Forelimb muscle (tissue), 1 donor: ENCODE measurements at regions not wholly inside any gene's neighbourhood (a gene's known extent, or its start where the extent isn't known, plus 50 kb on each side); places are given as distances from the start of the nearest gene placed in this dataset.
"Not testable (repeated sequence)": the region's sequence is repeated elsewhere in the genome, so short reads cannot be mapped to it uniquely, and the experiment has no call there.

Experiments used
- DNase-seq: peaks from one replicate; pipeline ENCODE4 v3.0.0-alpha.2; 2013; ENCODE audit warnings: low read depth

DNA sequence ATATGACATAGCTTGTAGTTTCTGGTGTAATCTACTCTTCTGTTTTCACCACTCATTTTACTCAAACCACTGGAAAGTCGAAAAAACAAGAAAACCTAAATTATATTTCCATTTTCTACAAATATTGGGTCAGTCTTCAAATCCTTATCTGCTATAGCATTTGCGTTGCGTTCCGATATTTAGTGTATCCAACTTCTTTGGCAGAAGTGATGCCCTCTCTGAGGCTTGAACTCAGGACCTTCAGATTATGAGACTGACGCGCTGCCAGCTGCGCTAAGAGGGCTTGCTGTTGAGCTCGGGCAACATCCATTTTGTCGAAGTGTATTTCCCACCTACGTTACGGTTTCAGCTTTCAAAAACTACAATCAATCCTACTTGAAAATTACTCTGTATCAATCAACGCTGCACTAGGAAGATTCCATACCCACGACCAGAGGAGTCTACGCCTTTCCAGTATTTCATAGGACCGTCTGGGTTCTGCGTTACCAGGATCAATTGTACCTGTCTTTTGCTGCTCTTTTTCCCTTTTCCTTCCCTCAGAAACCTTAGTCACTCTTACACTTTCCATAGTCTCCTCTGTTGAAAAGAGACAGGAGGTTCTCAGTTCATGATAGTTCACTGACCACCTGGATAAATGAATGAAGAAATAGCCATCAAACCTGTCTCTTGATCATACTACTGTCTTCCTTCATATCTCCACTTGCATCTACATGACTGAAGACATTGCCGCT is 140.5 kb upstream of the ZNF322 start:
- DNase-seq: not testable (repeated sequence)

DNA sequence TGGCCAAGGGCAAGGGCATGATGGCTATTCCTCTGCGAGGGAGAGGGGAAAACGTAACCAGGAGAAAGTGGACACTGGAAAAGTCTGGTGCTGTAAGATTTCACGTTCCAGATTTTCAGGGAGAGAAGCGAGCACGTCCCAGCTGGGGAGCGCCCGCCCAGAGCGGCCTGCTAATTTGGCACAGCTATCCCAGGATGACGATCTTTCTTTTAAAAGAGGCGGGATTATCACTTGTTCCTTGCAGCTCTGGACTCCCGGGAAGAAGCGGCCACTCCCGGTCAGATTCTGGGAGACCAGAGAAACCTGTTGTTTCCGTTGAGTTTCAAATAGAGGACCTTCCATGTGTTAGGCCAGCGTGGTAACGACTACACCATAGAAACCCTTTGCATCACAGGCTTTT is 144.2 kb upstream of the ZNF322 start:
- not testable (repeated sequence) for DNase-seq

DNA sequence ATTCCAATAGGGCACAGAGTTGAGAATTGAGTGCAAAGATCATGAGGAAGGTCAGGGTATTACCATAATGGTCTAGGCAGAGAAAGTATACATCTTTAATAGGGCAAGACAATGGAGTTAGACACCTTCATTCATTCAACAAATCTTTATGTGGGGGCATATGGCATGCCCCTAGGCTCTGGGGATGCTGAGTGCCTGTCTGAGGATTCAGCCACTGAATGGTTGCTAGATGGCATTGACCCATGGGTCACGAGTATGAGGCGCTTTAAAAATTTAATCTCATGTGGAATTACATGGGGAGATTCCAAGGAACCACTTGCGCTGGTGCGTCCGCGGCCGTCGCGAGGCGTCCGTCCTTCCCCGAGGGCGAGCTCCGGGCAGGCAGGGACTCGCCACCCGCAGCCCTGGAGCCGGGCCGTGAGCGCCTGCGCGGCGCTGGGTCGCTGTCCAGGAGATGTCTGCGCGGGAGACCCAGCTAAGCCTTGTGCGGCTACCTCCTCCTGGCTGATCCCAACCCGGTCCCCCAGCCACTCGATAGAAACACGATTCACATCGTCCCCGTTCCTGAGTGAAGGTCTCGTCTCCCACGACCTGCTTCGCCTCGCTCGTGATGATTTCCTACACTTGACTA is 152.1 kb upstream of the ZNF322 start:
- DNase-seq: not testable (repeated sequence)

DNA sequence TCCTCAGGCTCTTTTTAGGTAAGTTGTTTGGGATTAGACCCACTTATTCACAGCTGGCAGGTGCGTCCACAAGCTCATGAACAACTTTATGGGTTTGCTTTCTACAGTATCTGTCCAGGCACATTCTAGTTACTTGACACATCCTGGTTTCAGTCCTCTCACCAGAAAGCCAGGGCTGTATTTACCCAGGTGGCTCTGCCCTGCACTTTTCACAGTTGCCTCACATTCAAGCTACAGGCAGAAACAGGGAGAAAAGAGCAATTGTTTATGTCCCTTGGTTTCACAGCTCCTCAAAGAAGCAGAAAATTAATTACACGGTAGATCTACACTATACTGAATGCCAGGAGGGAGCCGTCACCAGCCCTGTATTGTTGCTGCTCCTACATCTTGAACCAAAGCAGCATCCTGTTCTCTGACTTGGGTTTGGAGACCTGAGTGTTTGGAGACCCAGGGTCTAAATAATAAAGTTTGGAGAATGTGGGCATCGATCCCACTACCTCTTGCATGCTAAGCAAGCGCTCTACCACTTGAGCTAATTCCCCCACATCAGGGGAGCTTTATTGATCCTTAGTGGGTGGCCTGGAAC is 159.2 kb upstream of the ZNF322 start:
- not testable (repeated sequence) for DNase-seq

DNA sequence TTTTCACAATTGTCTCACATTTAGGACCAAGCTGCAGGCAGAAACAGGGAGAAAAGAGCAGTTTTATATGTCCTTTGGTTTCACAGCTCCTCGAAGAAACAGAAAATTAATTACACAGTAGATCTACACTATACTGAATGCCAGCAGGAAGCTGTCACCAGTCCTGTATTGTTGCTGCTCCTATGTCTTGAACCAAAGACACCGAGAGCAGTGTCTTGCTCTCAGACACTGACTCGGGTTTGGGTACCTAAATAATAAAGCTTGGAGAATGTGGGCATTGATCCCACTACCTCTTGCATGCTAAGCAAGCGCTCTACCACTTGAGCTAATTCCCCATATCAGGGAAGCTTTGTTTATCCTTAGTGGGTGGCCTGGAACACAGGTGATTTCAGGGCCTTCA is 168.4 kb upstream of the ZNF322 start:
- not testable (repeated sequence) for DNase-seq

- not testable (repeated sequence) for DNase-seq
Observed at GRCh38 chr6:26829480-26829879, 169.9 kb upstream of the ZNF322 start.

DNA sequence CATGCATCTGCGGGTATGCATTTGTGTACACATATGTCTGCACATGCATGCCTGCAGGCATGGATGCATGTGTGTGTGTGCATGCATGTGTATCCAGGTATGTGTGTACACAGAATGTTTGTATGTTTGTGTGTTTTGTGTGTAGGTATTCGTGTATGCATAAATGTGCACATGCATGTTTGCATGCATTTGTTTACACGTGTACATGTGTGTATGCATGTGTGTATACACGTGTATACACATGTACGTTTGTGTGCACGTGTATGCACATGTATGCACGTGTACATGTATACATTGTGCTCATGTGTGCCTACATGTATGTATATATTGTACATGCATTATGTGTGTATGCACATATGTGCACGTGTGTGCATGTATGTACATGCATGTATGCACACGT is 171.4 kb upstream of the ZNF322 start:
- DNase-seq: not testable (repeated sequence)

GRCh38 chr6:26835707-26836106 is 176.2 kb upstream of the ZNF322 start:
- DNase-seq: not testable (repeated sequence)

DNA sequence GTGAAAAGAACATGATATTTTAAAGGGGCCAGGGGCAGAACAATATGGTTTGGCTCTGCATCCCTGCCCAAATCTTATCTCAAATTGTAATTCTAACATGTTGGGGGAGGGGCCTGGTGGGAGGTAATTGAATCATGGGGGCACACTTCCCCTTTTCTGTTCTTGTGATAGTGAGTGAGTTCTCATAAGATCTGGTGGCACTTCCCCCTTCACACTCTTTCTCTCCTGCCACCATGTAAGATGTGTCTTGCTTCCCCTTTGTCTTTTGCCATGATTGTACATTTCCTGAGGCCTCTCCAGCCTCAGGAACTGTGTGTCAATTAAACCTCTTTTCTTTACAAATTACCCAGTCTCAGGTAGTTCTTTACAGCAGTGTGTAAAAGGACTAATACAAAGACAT is 177.1 kb upstream of the ZNF322 start:
- DNase-seq: not testable (repeated sequence)

GRCh38 chr6:26844823-26845222 is 185.3 kb upstream of the ZNF322 start:
- not testable (repeated sequence) for DNase-seq

- DNase-seq: not testable (repeated sequence)
Observed at GRCh38 chr6:26857289-26857688, 197.7 kb upstream of the ZNF322 start.

- DNase-seq: not testable (repeated sequence)
Observed at GRCh38 chr6:26859067-26859770, 199.7 kb upstream of the ZNF322 start.

DNA sequence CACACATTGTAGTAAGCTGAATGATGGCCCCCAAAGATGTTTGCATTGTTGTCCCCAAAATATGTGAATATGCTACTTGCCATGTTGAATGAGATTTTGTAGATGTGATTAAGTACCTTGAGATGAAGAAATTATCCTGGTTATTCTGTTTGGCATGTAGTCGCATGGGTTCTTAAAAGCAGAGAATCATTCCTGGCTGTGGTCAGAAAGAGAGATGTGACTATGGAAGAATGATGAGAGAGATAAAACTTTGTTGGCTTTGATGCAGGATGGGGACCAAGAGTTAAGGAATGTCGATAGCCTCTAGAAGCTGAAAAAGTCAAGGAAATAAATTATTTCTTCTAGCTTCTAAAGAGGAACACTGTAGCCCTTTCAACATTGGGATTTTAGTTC is 200.2 kb upstream of the ZNF322 start:
- DNase-seq: not testable (repeated sequence)

DNA sequence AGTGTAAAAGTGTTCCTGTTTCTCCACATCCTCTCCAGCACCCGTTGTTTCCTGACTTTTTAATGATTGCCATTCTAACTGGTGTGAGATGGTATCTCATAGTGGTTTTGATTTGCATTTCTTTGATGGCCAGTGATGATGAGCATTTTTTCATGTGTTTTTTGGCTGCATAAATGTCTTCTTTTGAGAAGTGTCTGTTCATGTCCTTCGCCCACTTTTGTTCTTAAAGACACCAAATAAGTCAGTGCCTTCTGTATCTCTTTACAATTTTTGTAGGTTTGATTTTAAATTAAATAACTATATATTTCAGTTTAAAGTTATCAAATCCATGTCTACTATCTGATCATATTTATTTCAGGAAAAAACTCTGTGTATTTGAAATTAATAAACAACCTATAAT is 202.4 kb upstream of the ZNF322 start:
- DNase-seq: not testable (repeated sequence)

GRCh38 chr6:26863641-26864040 is 204.1 kb upstream of the ZNF322 start:
- not testable (repeated sequence) for DNase-seq

DNA sequence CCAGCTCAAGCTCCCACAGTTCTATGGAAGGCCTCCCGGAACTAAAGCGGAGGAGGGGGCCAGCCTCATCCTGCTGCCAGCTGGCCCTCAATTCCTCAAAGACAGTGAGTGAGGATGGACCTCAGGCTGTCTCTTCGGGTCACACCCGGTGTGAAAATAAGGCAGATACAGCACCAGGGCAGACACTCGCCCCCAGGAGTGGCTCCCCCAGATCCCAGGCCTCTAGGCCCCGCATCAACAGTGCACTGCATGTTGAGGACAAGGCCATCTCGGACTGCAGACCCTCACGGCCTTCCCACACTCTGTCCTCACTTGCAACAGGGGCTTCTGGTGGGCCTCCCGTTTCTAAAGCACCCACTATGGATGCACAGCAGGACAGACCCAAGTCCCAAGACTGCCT is 239.2 kb upstream of the ZNF322 start:
- DNase-seq: not testable (repeated sequence)

GRCh38 chr6:26924206-26924605 is 264.7 kb upstream of the ZNF322 start:
- DNase-seq: not testable (repeated sequence)

DNA sequence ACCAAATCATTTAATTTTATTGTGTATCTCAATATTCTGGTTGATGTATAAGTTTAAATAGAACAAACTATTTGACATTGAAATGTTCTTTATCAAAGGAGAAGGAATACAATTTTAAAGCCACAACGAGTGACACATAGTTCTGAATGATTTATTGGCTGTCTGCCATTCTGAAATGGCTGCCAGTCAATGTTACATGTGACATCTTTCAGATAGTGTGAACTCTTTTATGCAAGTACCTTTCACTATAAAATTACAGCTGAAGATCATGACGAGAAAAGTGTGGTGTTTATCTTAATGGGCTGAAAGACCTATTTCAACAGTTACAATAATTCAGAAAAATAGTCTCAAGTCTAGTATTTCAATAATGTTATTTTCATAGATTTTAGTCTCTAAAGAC is 268.6 kb upstream of the ZNF322 start:
- not testable (repeated sequence) for DNase-seq

GRCh38 chr6:26937258-26937657 is 277.7 kb upstream of the ZNF322 start:
- DNase-seq: not testable (repeated sequence)

DNA sequence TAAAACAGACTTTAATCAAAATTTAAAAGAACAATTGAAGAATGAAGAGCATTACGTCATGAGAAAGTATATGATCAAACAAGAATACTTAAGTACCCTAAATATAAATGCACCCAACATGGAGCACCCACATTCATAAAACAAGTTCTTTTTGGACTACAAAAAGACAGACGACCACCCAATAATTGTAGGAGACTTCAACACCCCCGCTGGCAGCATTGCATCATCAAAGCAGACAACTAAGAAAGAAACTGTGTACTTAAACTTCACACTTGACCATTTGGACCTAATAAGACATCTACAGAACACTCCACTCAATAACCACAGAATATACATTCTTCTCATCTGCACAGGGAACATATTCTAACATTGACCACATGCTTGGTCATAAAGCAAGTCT is 291.7 kb upstream of the ZNF322 start:
- not testable (repeated sequence) for DNase-seq

GRCh38 chr6:26956078-26956600 is 291.4 kb upstream of the PRSS16 start:
- DNase-seq: peak; percentile 32

DNA sequence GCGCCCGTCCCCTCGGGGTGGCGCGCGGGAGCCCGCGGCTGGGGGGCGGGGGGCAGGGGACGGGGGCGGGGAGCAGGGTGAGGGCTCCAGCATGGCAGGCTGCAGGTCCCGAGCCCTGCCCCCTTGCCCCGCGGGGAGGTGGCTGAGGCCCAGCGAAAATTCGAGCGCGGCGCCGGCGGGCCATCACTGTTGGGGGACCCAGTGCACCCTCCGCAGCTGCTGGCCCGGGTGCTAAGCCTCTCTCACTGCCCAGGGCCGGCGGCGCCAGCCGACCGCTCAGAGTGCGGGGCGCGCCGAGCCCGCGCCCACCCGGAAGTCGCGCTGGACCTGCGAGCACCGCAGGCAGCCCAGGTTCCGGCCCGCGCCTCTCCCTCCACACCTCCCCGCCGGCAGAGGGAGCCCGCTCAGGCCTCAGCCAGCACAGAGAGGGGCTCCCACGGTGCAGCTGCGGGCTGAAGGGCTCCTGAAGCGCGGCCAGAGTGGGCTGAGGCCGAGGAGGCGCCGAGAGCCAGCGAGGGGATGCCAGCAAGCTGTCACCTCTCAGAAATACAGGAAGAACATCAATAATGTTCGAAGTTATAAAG is 290.8 kb upstream of the PRSS16 start:
- DNase-seq: not testable (repeated sequence)
